GM23338 (cell line): ENCODE measurements at regions not wholly inside any gene's neighbourhood (a gene's known extent, or its start where the extent isn't known, plus 50 kb on each side); places are given as distances from the start of the nearest gene placed in this dataset.

Source experiments
- ATAC-seq: fragments of 200-7000 bp; cut with Tn5 transposase; 3 replicates; pipeline ENCODE4 v1.9.1; 2020
- DNase-seq: peaks from one replicate; pipeline ENCODE4 v3.0.0-alpha.2; 2015; ENCODE audit warnings: low spot score
- H2AFZ ChIP-seq: fragments of 200-600 bp; sonication (generic); 2 replicates; pipeline ENCODE4 v1.8.0; 2016; ENCODE audit warnings: antibody characterized with exemption, mild to moderate bottlenecking, moderate library complexity
- H3F3A ChIP-seq: fragments of 200-600 bp; sonication (generic); replicated peaks from 2 replicates; pipeline ENCODE4 v1.8.0; 2017; ENCODE audit warnings: antibody characterized with exemption, mixed run types, low read depth
- H3K27ac ChIP-seq: fragments of 200-600 bp; sonication (generic); 2 replicates; pipeline ENCODE4 v1.6.1; 2016; ENCODE audit warnings: low read depth
- H3K27me3 ChIP-seq: fragments of 200-600 bp; sonication (generic); 2 replicates; pipeline ENCODE4 v1.8.0; 2016; ENCODE audit warnings: mild to moderate bottlenecking, mixed run types, moderate library complexity; ENCODE audit not compliant: insufficient read depth
- H3K36me3 ChIP-seq: fragments of 200-600 bp; sonication (generic); 2 replicates; pipeline ENCODE4 v1.8.0; 2016; ENCODE audit warnings: mild to moderate bottlenecking; ENCODE audit not compliant: insufficient read depth
- H3K4me1 ChIP-seq: fragments of 200-600 bp; sonication (generic); 2 replicates; pipeline ENCODE4 v1.8.0; 2016; ENCODE audit warnings: mild to moderate bottlenecking, moderate library complexity; ENCODE audit not compliant: insufficient read depth
- H3K4me2 ChIP-seq: fragments of 200-600 bp; sonication (generic); 2 replicates; pipeline ENCODE4 v1.7.1; 2017; ENCODE audit warnings: mixed run types
- H3K4me3 ChIP-seq: fragments of 200-600 bp; sonication (generic); 2 replicates; pipeline ENCODE4 v1.6.1; 2016; ENCODE audit warnings: mixed run types
- H3K79me2 ChIP-seq: fragments of 200-600 bp; sonication (generic); replicated peaks from 2 replicates; pipeline ENCODE4 v1.8.0; 2017; ENCODE audit warnings: mild to moderate bottlenecking; ENCODE audit not compliant: insufficient read depth
- H3K9me2 ChIP-seq: fragments of 200-600 bp; sonication (generic); 2 replicates; pipeline ENCODE4 v1.8.0; 2017; ENCODE audit not compliant: insufficient read depth
- H4K20me1 ChIP-seq: fragments of 200-600 bp; sonication (generic); replicated peaks from 2 replicates; pipeline ENCODE4 v1.8.0; 2017; ENCODE audit warnings: mild to moderate bottlenecking; ENCODE audit not compliant: insufficient read depth
- H3K27ac Mint-ChIP-seq: 2 replicates; pipeline ENCODE4 v1.8.0; 2020; ENCODE audit warnings: inconsistent platforms, mild to moderate bottlenecking, moderate library complexity, mixed read lengths
- H3K27me3 Mint-ChIP-seq: 3 replicates; pipeline ENCODE4 v1.8.0; 2022; ENCODE audit warnings: low read depth, mild to moderate bottlenecking, moderate library complexity, mixed read lengths, inconsistent platforms; ENCODE audit not compliant: insufficient read depth, poor library complexity
- H3K36me3 Mint-ChIP-seq: 3 replicates; pipeline ENCODE4 v1.8.0; 2021; ENCODE audit warnings: low read depth, mild to moderate bottlenecking, inconsistent platforms, moderate library complexity, mixed read lengths
- H3K4me1 Mint-ChIP-seq: 3 replicates; pipeline ENCODE4 v1.8.0; 2020; ENCODE audit warnings: mild to moderate bottlenecking, inconsistent platforms, mixed read lengths
- H3K4me3 Mint-ChIP-seq: 3 replicates; pipeline ENCODE4 v1.8.0; 2021; ENCODE audit warnings: moderate library complexity, mild to moderate bottlenecking, inconsistent platforms, mixed read lengths
- H3K9me3 Mint-ChIP-seq: 3 replicates; pipeline ENCODE4 v1.8.0; 2020; ENCODE audit warnings: moderate library complexity, mild to moderate bottlenecking, inconsistent platforms, mixed read lengths
- JUNB ChIP-seq: IDR thresholded peaks from one replicate; pipeline ENCODE4 v1.6.1; 2016; ENCODE audit warnings: antibody characterized with exemption; ENCODE audit not compliant: unreplicated experiment
- NANOG ChIP-seq: IDR thresholded peaks from 2 replicates; pipeline ENCODE4 v1.6.1; 2016; ENCODE audit warnings: antibody characterized with exemption, borderline replicate concordance
- POLR2AphosphoS5 ChIP-seq: IDR thresholded peaks from 2 replicates; pipeline ENCODE4 v1.6.1; 2016; ENCODE audit warnings: antibody characterized with exemption, low read depth
- STAT1 ChIP-seq: IDR thresholded peaks from one replicate; pipeline ENCODE4 v1.6.1; 2016; ENCODE audit warnings: antibody characterized with exemption; ENCODE audit not compliant: unreplicated experiment
- ZNF114 ChIP-seq: fragments of 250-450 bp; sonication (Bioruptor Pico); IDR thresholded peaks from 2 replicates; pipeline ENCODE4 v1.5.0; 2020; ENCODE audit warnings: mild to moderate bottlenecking, moderate library complexity
- ZNF331 ChIP-seq: fragments of 250-450 bp; sonication (Bioruptor Pico); IDR thresholded peaks from 2 replicates; pipeline ENCODE4 v1.5.0; 2020; ENCODE audit warnings: low read depth, mild to moderate bottlenecking, moderate library complexity
- TF ChIP-seq, protein P1 (sequence below): IDR thresholded peaks from one replicate; pipeline ENCODE4 v1.6.1; 2018; ENCODE audit warnings: antibody characterized with exemption; ENCODE audit not compliant: unreplicated experiment
- TF ChIP-seq, protein P2 (sequence below): fragments of 250-450 bp; sonication (Bioruptor Pico); IDR thresholded peaks from 2 replicates; pipeline ENCODE4 v1.5.0; 2020; ENCODE audit warnings: mild to moderate bottlenecking, moderate library complexity

DNA sequence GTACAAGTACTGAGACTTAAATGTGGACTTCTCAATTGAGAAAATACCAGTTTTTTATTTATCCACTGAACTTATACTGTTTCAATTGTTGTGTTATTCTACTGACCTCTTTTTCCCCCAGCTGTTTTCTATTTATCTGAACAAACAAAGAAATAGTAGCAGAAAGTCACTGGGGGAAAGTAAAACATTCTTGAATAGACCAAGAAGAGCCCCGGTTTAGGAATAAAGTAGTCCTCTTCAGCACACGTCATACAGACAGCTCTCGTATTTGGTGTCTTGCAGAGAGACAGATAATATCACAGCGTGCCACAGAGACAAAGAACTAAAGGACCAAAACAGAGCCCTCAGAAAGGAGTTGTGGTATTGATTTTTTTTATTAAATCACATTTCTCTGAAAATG, 1159.1 kb upstream of the CDH8 start:
- H3K9me3 Mint-ChIP-seq, result peaks cover 3% of the 10 kb centered on the region; the same call in 1 of the 3 replicates
- Histone ChIP-seq H3K27ac (no peak overlapping the region), H2AFZ (no peak overlapping the region), H4K20me1 (no peaks in the 10 kb centered on the region), H3K36me3 (no peaks in the 10 kb centered on the region), H3K4me3 (no peak overlapping the region), H3K4me2 (no peak overlapping the region), H3K9me2 (no peaks in the 10 kb centered on the region), H3K4me1 (no peaks in the 10 kb centered on the region), H3F3A (no peaks in the 10 kb centered on the region), H3K27me3 (no peaks in the 10 kb centered on the region), H3K79me2 (no peaks in the 10 kb centered on the region)
- H3K27ac Mint-ChIP-seq, result no peak overlapping the region
- ATAC-seq (no peak), DNase-seq (no peak)
- H3K4me1 Mint-ChIP-seq, result no peaks in the 10 kb centered on the region
- TF ChIP-seq POLR2AphosphoS5 (no peak), ZNF114 (CRISPR knock-in tag) (no peak), NANOG (no peak), ZNF331 (no peak)
- TF ChIP-seq, protein P1, sequence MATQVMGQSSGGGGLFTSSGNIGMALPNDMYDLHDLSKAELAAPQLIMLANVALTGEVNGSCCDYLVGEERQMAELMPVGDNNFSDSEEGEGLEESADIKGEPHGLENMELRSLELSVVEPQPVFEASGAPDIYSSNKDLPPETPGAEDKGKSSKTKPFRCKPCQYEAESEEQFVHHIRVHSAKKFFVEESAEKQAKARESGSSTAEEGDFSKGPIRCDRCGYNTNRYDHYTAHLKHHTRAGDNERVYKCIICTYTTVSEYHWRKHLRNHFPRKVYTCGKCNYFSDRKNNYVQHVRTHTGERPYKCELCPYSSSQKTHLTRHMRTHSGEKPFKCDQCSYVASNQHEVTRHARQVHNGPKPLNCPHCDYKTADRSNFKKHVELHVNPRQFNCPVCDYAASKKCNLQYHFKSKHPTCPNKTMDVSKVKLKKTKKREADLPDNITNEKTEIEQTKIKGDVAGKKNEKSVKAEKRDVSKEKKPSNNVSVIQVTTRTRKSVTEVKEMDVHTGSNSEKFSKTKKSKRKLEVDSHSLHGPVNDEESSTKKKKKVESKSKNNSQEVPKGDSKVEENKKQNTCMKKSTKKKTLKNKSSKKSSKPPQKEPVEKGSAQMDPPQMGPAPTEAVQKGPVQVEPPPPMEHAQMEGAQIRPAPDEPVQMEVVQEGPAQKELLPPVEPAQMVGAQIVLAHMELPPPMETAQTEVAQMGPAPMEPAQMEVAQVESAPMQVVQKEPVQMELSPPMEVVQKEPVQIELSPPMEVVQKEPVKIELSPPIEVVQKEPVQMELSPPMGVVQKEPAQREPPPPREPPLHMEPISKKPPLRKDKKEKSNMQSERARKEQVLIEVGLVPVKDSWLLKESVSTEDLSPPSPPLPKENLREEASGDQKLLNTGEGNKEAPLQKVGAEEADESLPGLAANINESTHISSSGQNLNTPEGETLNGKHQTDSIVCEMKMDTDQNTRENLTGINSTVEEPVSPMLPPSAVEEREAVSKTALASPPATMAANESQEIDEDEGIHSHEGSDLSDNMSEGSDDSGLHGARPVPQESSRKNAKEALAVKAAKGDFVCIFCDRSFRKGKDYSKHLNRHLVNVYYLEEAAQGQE, result no peak
- no peak overlapping the region for H3K4me3 Mint-ChIP-seq
- H3K27me3 Mint-ChIP-seq, result no peaks in the 10 kb centered on the region
- no peaks in the 10 kb centered on the region for H3K36me3 Mint-ChIP-seq

DNA sequence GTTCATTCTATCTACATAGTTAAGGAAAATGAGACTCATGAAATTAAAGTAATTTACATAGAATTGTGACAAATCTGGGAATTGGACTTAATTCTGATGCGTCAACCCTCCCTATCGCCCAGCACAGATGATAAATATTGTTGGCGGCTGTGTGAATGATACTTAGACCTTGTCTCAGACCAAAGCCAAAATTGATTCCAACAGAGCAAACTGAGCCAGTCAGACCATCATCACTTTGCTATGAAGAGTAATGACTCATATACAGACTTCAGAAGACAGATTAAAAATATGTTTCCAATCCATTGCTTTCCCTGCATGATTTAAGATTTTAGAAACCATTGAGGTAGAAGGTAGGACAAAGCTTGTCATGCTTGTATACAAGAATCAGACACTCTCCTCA, 1156.7 kb upstream of the CDH8 start:
- Histone ChIP-seq H3K4me2 (no peak overlapping the region), H3K4me1 (0 out of 2 replicates have a peak, but pooled peaks cover 5% of the 10 kb centered on the region), H3K4me3 (no peak overlapping the region), H3K27ac (no peak overlapping the region), H3K27me3 (no peaks in the 10 kb centered on the region), H3F3A (no peaks in the 10 kb centered on the region), H3K36me3 (no peaks in the 10 kb centered on the region), H2AFZ (no peak overlapping the region), H3K79me2 (no peaks in the 10 kb centered on the region), H4K20me1 (no peaks in the 10 kb centered on the region), H3K9me2 (no peaks in the 10 kb centered on the region)
- peaks cover 6% of the 10 kb centered on the region for H3K4me1 Mint-ChIP-seq
- no peak for DNase-seq
- no peaks in the 10 kb centered on the region for H3K9me3 Mint-ChIP-seq
- no peaks in the 10 kb centered on the region for H3K36me3 Mint-ChIP-seq
- H3K27ac Mint-ChIP-seq, result no peak overlapping the region
- ATAC-seq, result no peak
- no peaks in the 10 kb centered on the region for H3K27me3 Mint-ChIP-seq
- no peak overlapping the region for H3K4me3 Mint-ChIP-seq
- TF ChIP-seq NANOG, result no peak
- TF ChIP-seq, protein P1, result no peak
- no peak for TF ChIP-seq JUNB
- TF ChIP-seq, protein P2, sequence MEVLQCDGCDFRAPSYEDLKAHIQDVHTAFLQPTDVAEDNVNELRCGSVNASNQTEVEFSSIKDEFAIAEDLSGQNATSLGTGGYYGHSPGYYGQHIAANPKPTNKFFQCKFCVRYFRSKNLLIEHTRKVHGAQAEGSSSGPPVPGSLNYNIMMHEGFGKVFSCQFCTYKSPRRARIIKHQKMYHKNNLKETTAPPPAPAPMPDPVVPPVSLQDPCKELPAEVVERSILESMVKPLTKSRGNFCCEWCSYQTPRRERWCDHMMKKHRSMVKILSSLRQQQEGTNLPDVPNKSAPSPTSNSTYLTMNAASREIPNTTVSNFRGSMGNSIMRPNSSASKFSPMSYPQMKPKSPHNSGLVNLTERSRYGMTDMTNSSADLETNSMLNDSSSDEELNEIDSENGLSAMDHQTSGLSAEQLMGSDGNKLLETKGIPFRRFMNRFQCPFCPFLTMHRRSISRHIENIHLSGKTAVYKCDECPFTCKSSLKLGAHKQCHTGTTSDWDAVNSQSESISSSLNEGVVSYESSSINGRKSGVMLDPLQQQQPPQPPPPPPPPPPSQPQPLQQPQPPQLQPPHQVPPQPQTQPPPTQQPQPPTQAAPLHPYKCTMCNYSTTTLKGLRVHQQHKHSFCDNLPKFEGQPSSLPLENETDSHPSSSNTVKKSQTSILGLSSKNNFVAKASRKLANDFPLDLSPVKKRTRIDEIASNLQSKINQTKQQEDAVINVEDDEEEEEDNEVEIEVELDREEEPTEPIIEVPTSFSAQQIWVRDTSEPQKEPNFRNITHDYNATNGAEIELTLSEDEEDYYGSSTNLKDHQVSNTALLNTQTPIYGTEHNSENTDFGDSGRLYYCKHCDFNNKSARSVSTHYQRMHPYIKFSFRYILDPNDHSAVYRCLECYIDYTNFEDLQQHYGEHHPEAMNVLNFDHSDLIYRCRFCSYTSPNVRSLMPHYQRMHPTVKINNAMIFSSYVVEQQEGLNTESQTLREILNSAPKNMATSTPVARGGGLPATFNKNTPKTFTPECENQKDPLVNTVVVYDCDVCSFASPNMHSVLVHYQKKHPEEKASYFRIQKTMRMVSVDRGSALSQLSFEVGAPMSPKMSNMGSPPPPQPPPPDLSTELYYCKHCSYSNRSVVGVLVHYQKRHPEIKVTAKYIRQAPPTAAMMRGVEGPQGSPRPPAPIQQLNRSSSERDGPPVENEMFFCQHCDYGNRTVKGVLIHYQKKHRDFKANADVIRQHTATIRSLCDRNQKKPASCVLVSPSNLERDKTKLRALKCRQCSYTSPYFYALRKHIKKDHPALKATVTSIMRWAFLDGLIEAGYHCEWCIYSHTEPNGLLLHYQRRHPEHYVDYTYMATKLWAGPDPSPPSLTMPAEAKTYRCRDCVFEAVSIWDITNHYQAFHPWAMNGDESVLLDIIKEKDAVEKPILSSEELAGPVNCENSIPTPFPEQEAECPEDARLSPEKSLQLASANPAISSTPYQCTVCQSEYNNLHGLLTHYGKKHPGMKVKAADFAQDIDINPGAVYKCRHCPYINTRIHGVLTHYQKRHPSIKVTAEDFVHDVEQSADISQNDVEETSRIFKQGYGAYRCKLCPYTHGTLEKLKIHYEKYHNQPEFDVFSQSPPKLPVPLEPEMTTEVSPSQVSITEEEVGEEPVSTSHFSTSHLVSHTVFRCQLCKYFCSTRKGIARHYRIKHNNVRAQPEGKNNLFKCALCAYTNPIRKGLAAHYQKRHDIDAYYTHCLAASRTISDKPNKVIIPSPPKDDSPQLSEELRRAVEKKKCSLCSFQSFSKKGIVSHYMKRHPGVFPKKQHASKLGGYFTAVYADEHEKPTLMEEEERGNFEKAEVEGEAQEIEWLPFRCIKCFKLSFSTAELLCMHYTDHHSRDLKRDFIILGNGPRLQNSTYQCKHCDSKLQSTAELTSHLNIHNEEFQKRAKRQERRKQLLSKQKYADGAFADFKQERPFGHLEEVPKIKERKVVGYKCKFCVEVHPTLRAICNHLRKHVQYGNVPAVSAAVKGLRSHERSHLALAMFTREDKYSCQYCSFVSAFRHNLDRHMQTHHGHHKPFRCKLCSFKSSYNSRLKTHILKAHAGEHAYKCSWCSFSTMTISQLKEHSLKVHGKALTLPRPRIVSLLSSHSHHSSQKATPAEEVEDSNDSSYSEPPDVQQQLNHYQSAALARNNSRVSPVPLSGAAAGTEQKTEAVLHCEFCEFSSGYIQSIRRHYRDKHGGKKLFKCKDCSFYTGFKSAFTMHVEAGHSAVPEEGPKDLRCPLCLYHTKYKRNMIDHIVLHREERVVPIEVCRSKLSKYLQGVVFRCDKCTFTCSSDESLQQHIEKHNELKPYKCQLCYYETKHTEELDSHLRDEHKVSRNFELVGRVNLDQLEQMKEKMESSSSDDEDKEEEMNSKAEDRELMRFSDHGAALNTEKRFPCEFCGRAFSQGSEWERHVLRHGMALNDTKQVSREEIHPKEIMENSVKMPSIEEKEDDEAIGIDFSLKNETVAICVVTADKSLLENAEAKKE (CRISPR knock-in tag), result no peak
- TF ChIP-seq STAT1, result no peak
- no peak for TF ChIP-seq POLR2AphosphoS5
